Colonic mucosa (tissue), 4 donors: ENCODE measurements at regions not wholly inside any gene's neighbourhood (a gene's known extent, or its start where the extent isn't known, plus 50 kb on each side); places are given as distances from the start of the nearest gene placed in this dataset.

Source experiments
- DNase-seq: peaks from one replicate; pipeline ENCODE4 v3.0.0-alpha.2; 2020
- H3K27ac ChIP-seq: fragments of 200-600 bp; one replicate; pipeline ENCODE4 v1.8.0; 2021
- H3K27me3 ChIP-seq: fragments of 200-600 bp; one replicate; pipeline ENCODE4 v1.8.0; 2021
- H3K36me3 ChIP-seq: fragments of 200-600 bp; one replicate; pipeline ENCODE4 v1.8.0; 2021
- H3K4me1 ChIP-seq: fragments of 200-600 bp; one replicate; pipeline ENCODE4 v1.8.0; 2021; ENCODE audit warnings: mild to moderate bottlenecking
- H3K4me3 ChIP-seq: fragments of 200-600 bp; one replicate; pipeline ENCODE4 v1.8.0; 2021
- H3K9ac ChIP-seq, 2 donors: one replicate each; pipeline ENCODE4 v1.7.0; 2013; ENCODE audit warnings: control low read depth in 2 of 2, low read depth in 2 of 2, low read length in 2 of 2
- H3K9me3 ChIP-seq: fragments of 200-600 bp; one replicate; pipeline ENCODE4 v1.8.0; 2021
- intact Hi-C: fragments of 100-400 bp; cut with DNase I; formaldehyde crosslinking; loops from one replicate; pipeline ENCODE4 v1.14.1; 2022
- TF ChIP-seq, protein P1 (sequence below): fragments of 200-600 bp; IDR thresholded peaks from one replicate; pipeline ENCODE4 v1.8.0; 2022; ENCODE audit warnings: antibody characterized with exemption, mild to moderate bottlenecking
- donor health status: healthy.
- donor health status: DM: no; HTN: no; CAD: no.
- donor health status: DM: no; HTN: no; CAD: no.

GRCh38 chr20:52536841-52537400 is 345.3 kb upstream of the ZFP64 start:
- no peak for DNase-seq
- H3K36me3 ChIP-seq: no peaks in the 10 kb centered on the region
- H3K27me3 ChIP-seq: no peaks in the 10 kb centered on the region
- intact Hi-C loops: no loop called here
- TF ChIP-seq, protein P1, sequence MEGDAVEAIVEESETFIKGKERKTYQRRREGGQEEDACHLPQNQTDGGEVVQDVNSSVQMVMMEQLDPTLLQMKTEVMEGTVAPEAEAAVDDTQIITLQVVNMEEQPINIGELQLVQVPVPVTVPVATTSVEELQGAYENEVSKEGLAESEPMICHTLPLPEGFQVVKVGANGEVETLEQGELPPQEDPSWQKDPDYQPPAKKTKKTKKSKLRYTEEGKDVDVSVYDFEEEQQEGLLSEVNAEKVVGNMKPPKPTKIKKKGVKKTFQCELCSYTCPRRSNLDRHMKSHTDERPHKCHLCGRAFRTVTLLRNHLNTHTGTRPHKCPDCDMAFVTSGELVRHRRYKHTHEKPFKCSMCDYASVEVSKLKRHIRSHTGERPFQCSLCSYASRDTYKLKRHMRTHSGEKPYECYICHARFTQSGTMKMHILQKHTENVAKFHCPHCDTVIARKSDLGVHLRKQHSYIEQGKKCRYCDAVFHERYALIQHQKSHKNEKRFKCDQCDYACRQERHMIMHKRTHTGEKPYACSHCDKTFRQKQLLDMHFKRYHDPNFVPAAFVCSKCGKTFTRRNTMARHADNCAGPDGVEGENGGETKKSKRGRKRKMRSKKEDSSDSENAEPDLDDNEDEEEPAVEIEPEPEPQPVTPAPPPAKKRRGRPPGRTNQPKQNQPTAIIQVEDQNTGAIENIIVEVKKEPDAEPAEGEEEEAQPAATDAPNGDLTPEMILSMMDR: no peak
- H3K9ac ChIP-seq: no peak overlapping the region
- H3K9me3 ChIP-seq: no peaks in the 10 kb centered on the region
- H3K27ac ChIP-seq: no peak overlapping the region
- H3K4me3 ChIP-seq: no peak overlapping the region
- H3K4me1 ChIP-seq: no peaks in the 10 kb centered on the region

GRCh38 chr20:52536040-52536439 is 344.5 kb upstream of the ZFP64 start:
- no peaks in the 10 kb centered on the region for H3K27me3 ChIP-seq
- H3K36me3 ChIP-seq: no peaks in the 10 kb centered on the region
- H3K4me1 ChIP-seq: no peaks in the 10 kb centered on the region
- TF ChIP-seq, protein P1: no peak
- no peak overlapping the region for H3K4me3 ChIP-seq
- no peaks in the 10 kb centered on the region for H3K9me3 ChIP-seq
- intact Hi-C loops: no loop called here
- H3K27ac ChIP-seq: no peak overlapping the region
- DNase-seq: no peak
- no peak overlapping the region for H3K9ac ChIP-seq

DNA sequence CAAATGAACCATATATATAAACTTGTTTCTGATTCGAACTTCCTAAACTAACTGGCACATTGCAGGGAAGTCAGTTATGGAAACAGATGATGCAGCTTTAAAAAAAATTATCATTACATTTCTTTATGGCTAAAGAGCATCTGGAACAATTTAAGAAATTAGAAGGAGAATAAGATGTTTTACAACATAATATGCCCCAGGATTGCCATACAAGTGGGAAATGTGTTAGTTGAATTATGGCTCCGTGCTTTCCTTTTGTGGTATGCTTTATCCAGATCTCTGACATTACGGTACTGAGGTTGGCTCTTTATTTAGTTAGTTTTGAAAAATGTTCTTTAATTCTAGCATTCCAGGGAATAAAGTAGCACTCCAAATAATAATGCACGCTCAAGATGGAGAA is 343.0 kb upstream of the ZFP64 start:
- no peak for DNase-seq
- no peaks in the 10 kb centered on the region for H3K36me3 ChIP-seq
- TF ChIP-seq, protein P1: no peak
- intact Hi-C loops: no loop called here
- H3K4me3 ChIP-seq: no peak overlapping the region
- no peak overlapping the region for H3K27ac ChIP-seq
- H3K9ac ChIP-seq: no peak overlapping the region
- H3K27me3 ChIP-seq: no peaks in the 10 kb centered on the region
- no peaks in the 10 kb centered on the region for H3K9me3 ChIP-seq
- no peaks in the 10 kb centered on the region for H3K4me1 ChIP-seq

- Histone ChIP-seq H3K27ac (no peak overlapping the region), H3K4me3 (no peak overlapping the region), H3K4me1 (no peaks in the 10 kb centered on the region), H3K36me3 (no peaks in the 10 kb centered on the region), H3K9ac (no peak overlapping the region), H3K9me3 (no peaks in the 10 kb centered on the region), H3K27me3 (no peaks in the 10 kb centered on the region)
- TF ChIP-seq, protein P1: no peak
- intact Hi-C loops: no loop called here
- DNase-seq: no peak
Observed at GRCh38 chr20:52533401-52533800, 341.8 kb upstream of the ZFP64 start.

GRCh38 chr20:52532674-52533073 is 341.1 kb upstream of the ZFP64 start:
- Histone ChIP-seq H3K27me3 (no peaks in the 10 kb centered on the region), H3K4me3 (no peak overlapping the region), H3K36me3 (no peaks in the 10 kb centered on the region), H3K4me1 (no peaks in the 10 kb centered on the region), H3K9ac (no peak overlapping the region), H3K27ac (no peak overlapping the region), H3K9me3 (no peaks in the 10 kb centered on the region)
- intact Hi-C loops: no loop called here
- TF ChIP-seq, protein P1: no peak
- no peak for DNase-seq

GRCh38 chr20:52530571-52530970 is 339.0 kb upstream of the ZFP64 start:
- Histone ChIP-seq H3K9me3 (no peaks in the 10 kb centered on the region), H3K27me3 (no peaks in the 10 kb centered on the region), H3K4me3 (no peak overlapping the region), H3K27ac (no peak overlapping the region), H3K36me3 (no peaks in the 10 kb centered on the region), H3K4me1 (no peaks in the 10 kb centered on the region), H3K9ac (no peak overlapping the region)
- DNase-seq: no peak
- intact Hi-C loops: no loop called here
- TF ChIP-seq, protein P1: no peak
